ENCODE measurements at regions not wholly inside any gene's neighbourhood (a gene's known extent, or its start where the extent isn't known, plus 50 kb on each side); places are given as distances from the start of the nearest gene placed in this dataset.
A peak's percentile ranks its signal among the peaks of the same experiment; 100 is the strongest.

GRCh38 chr2:122108186-122108585 lies 352.7 kb downstream of the TSN start:
- WGBS (ENCODE audit: insufficient coverage): 63% methylated on average over 1 of the region's 1 CpG
- no peaks in the 10 kb centered on the region for H3K27me3 ChIP-seq (ENCODE audit: control insufficient read depth, insufficient read depth, low read length)
- no peaks in the 10 kb centered on the region for H3K9me3 ChIP-seq (replicated peaks; ENCODE audit: control insufficient read depth, low read depth, low read length)
- DNase-seq: no peak
- H3K27ac ChIP-seq (ENCODE audit: low read length): no peak overlapping the region
- H3K36me3 ChIP-seq (ENCODE audit: control insufficient read depth, insufficient read depth, low read length): no peaks in the 10 kb centered on the region
- H3K4me3 ChIP-seq (ENCODE audit: low read length): no peak overlapping the region
- H3K4me1 ChIP-seq (ENCODE audit: control insufficient read depth, insufficient read depth, low read length): peaks cover 11% of the 10 kb centered on the region

- Histone ChIP-seq H3K9me3 (replicated peaks; ENCODE audit: control insufficient read depth, low read depth, low read length) (no peaks in the 10 kb centered on the region), H3K36me3 (ENCODE audit: control insufficient read depth, insufficient read depth, low read length) (no peaks in the 10 kb centered on the region), H3K4me3 (ENCODE audit: low read length) (no peak overlapping the region), H3K4me1 (ENCODE audit: control insufficient read depth, insufficient read depth, low read length) (peaks cover 5% of the 10 kb centered on the region), H3K27ac (ENCODE audit: low read length) (no peak overlapping the region), H3K27me3 (ENCODE audit: control insufficient read depth, insufficient read depth, low read length) (no peaks in the 10 kb centered on the region)
- DNase-seq: peak; percentile 48
- 38% methylated on average over 7 of the region's 12 CpGs for WGBS (ENCODE audit: insufficient coverage)
Observed at GRCh38 chr2:122112216-122113005, 357.0 kb downstream of the TSN start.

- H3K36me3 ChIP-seq (ENCODE audit: control insufficient read depth, insufficient read depth, low read length): no peaks in the 10 kb centered on the region
- DNase-seq: no peak
- no peak overlapping the region for H3K4me3 ChIP-seq (ENCODE audit: low read length)
- peaks cover 5% of the 10 kb centered on the region for H3K4me1 ChIP-seq (ENCODE audit: control insufficient read depth, insufficient read depth, low read length)
- WGBS (ENCODE audit: insufficient coverage): 20% methylated on average over 1 of the region's 2 CpGs
- no peaks in the 10 kb centered on the region for H3K27me3 ChIP-seq (ENCODE audit: control insufficient read depth, insufficient read depth, low read length)
- H3K27ac ChIP-seq (ENCODE audit: low read length): peak overlapping the region; percentile 31
- no peaks in the 10 kb centered on the region for H3K9me3 ChIP-seq (replicated peaks; ENCODE audit: control insufficient read depth, low read depth, low read length)
Observed at GRCh38 chr2:122114421-122114820, 359.0 kb downstream of the TSN start.

DNA sequence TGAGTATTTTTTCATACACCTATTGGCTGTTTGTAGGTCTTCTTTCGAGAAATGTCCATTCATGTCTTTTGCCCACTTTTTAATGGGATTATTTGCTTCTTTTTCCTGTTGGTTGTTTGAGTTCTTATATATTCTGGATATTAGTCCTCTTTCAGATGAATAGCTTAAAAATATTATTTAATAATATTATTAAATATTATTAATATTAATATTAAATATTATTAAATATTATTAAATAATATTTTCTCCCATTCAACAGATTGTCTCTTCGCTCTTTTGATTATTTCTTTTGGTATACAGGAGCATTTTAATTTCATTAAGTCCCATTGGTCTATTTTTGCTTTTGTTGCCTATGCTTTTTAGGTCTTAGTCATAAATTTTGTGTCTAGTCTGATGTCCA lies 361.9 kb downstream of the TSN start:
- no peak overlapping the region for H3K27ac ChIP-seq (ENCODE audit: low read length)
- no peaks in the 10 kb centered on the region for H3K9me3 ChIP-seq (replicated peaks; ENCODE audit: control insufficient read depth, low read depth, low read length)
- no peaks in the 10 kb centered on the region for H3K27me3 ChIP-seq (ENCODE audit: control insufficient read depth, insufficient read depth, low read length)
- no peaks in the 10 kb centered on the region for H3K36me3 ChIP-seq (ENCODE audit: control insufficient read depth, insufficient read depth, low read length)
- H3K4me3 ChIP-seq (ENCODE audit: low read length): no peak overlapping the region
- no CpG with 5 or more reads among the region's 2 CpGs for WGBS (ENCODE audit: insufficient coverage)
- no peak for DNase-seq
- peaks cover 2% of the 10 kb centered on the region for H3K4me1 ChIP-seq (ENCODE audit: control insufficient read depth, insufficient read depth, low read length)

- no peak overlapping the region for H3K27ac ChIP-seq (ENCODE audit: low read length)
- H3K36me3 ChIP-seq (ENCODE audit: control insufficient read depth, insufficient read depth, low read length): no peaks in the 10 kb centered on the region
- WGBS (ENCODE audit: insufficient coverage): no CpG with 5 or more reads among the region's 1 CpG
- no peaks in the 10 kb centered on the region for H3K27me3 ChIP-seq (ENCODE audit: control insufficient read depth, insufficient read depth, low read length)
- H3K9me3 ChIP-seq (replicated peaks; ENCODE audit: control insufficient read depth, low read depth, low read length): peaks cover 20% of the 10 kb centered on the region
- H3K4me1 ChIP-seq (ENCODE audit: control insufficient read depth, insufficient read depth, low read length): no peaks in the 10 kb centered on the region
- no peak for DNase-seq
- H3K4me3 ChIP-seq (ENCODE audit: low read length): no peak overlapping the region
Observed at GRCh38 chr2:122129399-122129798, 373.9 kb downstream of the TSN start.

GRCh38 chr2:122132147-122132691 lies 376.8 kb downstream of the TSN start:
- Histone ChIP-seq H3K27ac (ENCODE audit: low read length) (no peak overlapping the region), H3K9me3 (replicated peaks; ENCODE audit: control insufficient read depth, low read depth, low read length) (peaks cover 17% of the 10 kb centered on the region), H3K4me1 (ENCODE audit: control insufficient read depth, insufficient read depth, low read length) (no peaks in the 10 kb centered on the region), H3K27me3 (ENCODE audit: control insufficient read depth, insufficient read depth, low read length) (no peaks in the 10 kb centered on the region), H3K36me3 (ENCODE audit: control insufficient read depth, insufficient read depth, low read length) (no peaks in the 10 kb centered on the region), H3K4me3 (ENCODE audit: low read length) (no peak overlapping the region)
- no peak for DNase-seq
- WGBS (ENCODE audit: insufficient coverage): 80% methylated on average over 1 of the region's 2 CpGs

GRCh38 chr2:122135021-122135937 lies 379.8 kb downstream of the TSN start:
- Histone ChIP-seq H3K36me3 (ENCODE audit: control insufficient read depth, insufficient read depth, low read length) (no peaks in the 10 kb centered on the region), H3K4me3 (ENCODE audit: low read length) (no peak overlapping the region), H3K27me3 (ENCODE audit: control insufficient read depth, insufficient read depth, low read length) (no peaks in the 10 kb centered on the region), H3K27ac (ENCODE audit: low read length) (no peak overlapping the region), H3K4me1 (ENCODE audit: control insufficient read depth, insufficient read depth, low read length) (no peaks in the 10 kb centered on the region), H3K9me3 (replicated peaks; ENCODE audit: control insufficient read depth, low read depth, low read length) (peaks cover 7% of the 10 kb centered on the region)
- 89% methylated on average over 3 of the region's 10 CpGs for WGBS (ENCODE audit: insufficient coverage)
- no peak for DNase-seq

- no peak overlapping the region for H3K27ac ChIP-seq (ENCODE audit: low read length)
- H3K9me3 ChIP-seq (replicated peaks; ENCODE audit: control insufficient read depth, low read depth, low read length): peaks cover 2% of the 10 kb centered on the region
- H3K4me1 ChIP-seq (ENCODE audit: control insufficient read depth, insufficient read depth, low read length): no peaks in the 10 kb centered on the region
- H3K4me3 ChIP-seq (ENCODE audit: low read length): no peak overlapping the region
- WGBS (ENCODE audit: insufficient coverage): 89% methylated on average over 1 of the region's 2 CpGs
- no peaks in the 10 kb centered on the region for H3K27me3 ChIP-seq (ENCODE audit: control insufficient read depth, insufficient read depth, low read length)
- H3K36me3 ChIP-seq (ENCODE audit: control insufficient read depth, insufficient read depth, low read length): no peaks in the 10 kb centered on the region
- no peak for DNase-seq
Observed at GRCh38 chr2:122136056-122136455, 380.6 kb downstream of the TSN start.

DNA sequence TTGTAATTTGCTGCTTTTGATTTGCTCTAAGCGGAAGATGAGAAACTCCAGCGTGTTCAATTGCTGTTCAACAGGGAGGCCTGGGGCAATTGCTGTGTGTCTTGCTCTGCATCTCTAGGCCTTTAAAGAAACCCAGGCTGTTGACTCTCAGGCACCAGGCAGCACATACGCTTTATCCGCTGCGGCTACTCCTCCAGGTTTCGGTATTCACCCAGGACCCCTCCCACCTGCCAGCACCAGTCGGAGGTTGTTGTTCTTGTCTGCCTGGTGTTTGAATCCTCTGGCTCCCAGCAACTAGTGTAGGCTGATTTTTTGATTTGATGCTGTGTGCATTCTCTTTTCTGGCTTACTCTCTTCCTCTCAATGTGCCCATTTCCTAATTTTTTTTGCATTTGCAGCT lies 383.1 kb downstream of the TSN start:
- Histone ChIP-seq H3K27ac (ENCODE audit: low read length) (no peak overlapping the region), H3K36me3 (ENCODE audit: control insufficient read depth, insufficient read depth, low read length) (no peaks in the 10 kb centered on the region), H3K9me3 (replicated peaks; ENCODE audit: control insufficient read depth, low read depth, low read length) (no peaks in the 10 kb centered on the region), H3K27me3 (ENCODE audit: control insufficient read depth, insufficient read depth, low read length) (no peaks in the 10 kb centered on the region), H3K4me3 (ENCODE audit: low read length) (no peak overlapping the region), H3K4me1 (ENCODE audit: control insufficient read depth, insufficient read depth, low read length) (no peaks in the 10 kb centered on the region)
- DNase-seq: no peak
- WGBS (ENCODE audit: insufficient coverage): 88% methylated on average over 2 of the region's 7 CpGs

GRCh38 chr2:122139739-122140420 lies 384.4 kb downstream of the TSN start:
- no peaks in the 10 kb centered on the region for H3K27me3 ChIP-seq (ENCODE audit: control insufficient read depth, insufficient read depth, low read length)
- peak; percentile 87 for DNase-seq
- H3K36me3 ChIP-seq (ENCODE audit: control insufficient read depth, insufficient read depth, low read length): no peaks in the 10 kb centered on the region
- no peaks in the 10 kb centered on the region for H3K9me3 ChIP-seq (replicated peaks; ENCODE audit: control insufficient read depth, low read depth, low read length)
- WGBS (ENCODE audit: insufficient coverage): no CpG with 5 or more reads among the region's 11 CpGs
- peak overlapping the region; percentile 44 for H3K27ac ChIP-seq (ENCODE audit: low read length)
- no peaks in the 10 kb centered on the region for H3K4me1 ChIP-seq (ENCODE audit: control insufficient read depth, insufficient read depth, low read length)
- no peak overlapping the region for H3K4me3 ChIP-seq (ENCODE audit: low read length)
